GM12878 (cell line): ENCODE measurements at regions not wholly inside any gene's neighbourhood (a gene's known extent, or its start where the extent isn't known, plus 50 kb on each side); places are given as distances from the start of the nearest gene placed in this dataset.

Experiments
- ATAC-seq: fragments of 200-7000 bp; cut with Tn5 transposase; 3 replicates; pipeline ENCODE4 v1.9.1; 2020; ENCODE audit warnings: mild to moderate bottlenecking, moderate library complexity
- BruUV-seq: library from RNA; stranded (reverse); fragments of 400-500 nt; replicated peaks from 2 replicates; lab custom pipeline; 2021; lab: Mats Ljungman, UMichigan
- CTCF ChIA-PET: fragments of 300-600 bp; sonication (Branson Sonifier 250); formaldehyde crosslinking; extraction: SDS; loops from one replicate; lab custom pipeline; 2021; ENCODE audit warnings: inconsistent platforms; lab: Yijun Ruan, JAX
- POLR2A ChIA-PET: fragments of 350-600 bp; formaldehyde crosslinking; extraction: SDS; loops from one replicate; lab custom pipeline; 2021; ENCODE audit warnings: inconsistent platforms; lab: Charles Lee
- RAD21 ChIA-PET: fragments of 300-600 bp; sonication (Branson Sonifier 250); formaldehyde crosslinking; loops from one replicate; lab custom pipeline; 2023; ENCODE audit warnings: antibody characterized with exemption; ENCODE audit not compliant: unreplicated experiment; lab: Charles Lee
- SMC1A ChIA-PET: fragments of 300-600 bp; sonication (Branson Sonifier 250); formaldehyde crosslinking; loops from one replicate; lab custom pipeline; 2023; ENCODE audit not compliant: unreplicated experiment, uncharacterized antibody; lab: Charles Lee
- DNase-seq: peaks from one replicate; pipeline ENCODE4 v3.0.0-alpha.2; 2011; ENCODE audit warnings: low read depth, low spot score
- FAIRE-seq: peaks from 3 replicates; lab custom pipeline; 2011; peaks lifted over from hg19 to GRCh38; lab: Jason Lieb, UNC
- H2AFZ ChIP-seq: 2 replicates; pipeline ENCODE4 v1.6.0; 2011; ENCODE audit warnings: low read depth, low read length, control low read depth; ENCODE audit not compliant: control insufficient read depth
- H3K27ac ChIP-seq: 2 replicates; pipeline ENCODE4 v1.5.1; 2011; ENCODE audit warnings: control low read depth; ENCODE audit not compliant: control insufficient read depth, insufficient read depth
- H3K27me3 ChIP-seq, 2 experiments: replicated peaks in 1 of 2; 2 replicates each; pipeline versions ENCODE4 v1.6.0 to v1.6.1; 2011; ENCODE audit warnings: low read length in 1 of 2; ENCODE audit not compliant: control insufficient read depth in 2 of 2, insufficient read depth in 2 of 2
- H3K36me3 ChIP-seq, 2 experiments: 2 replicates each; pipeline ENCODE4 v1.5.1; 2011; ENCODE audit warnings: low read length in 1 of 2; ENCODE audit not compliant: control insufficient read depth in 2 of 2, insufficient read depth in 2 of 2
- H3K4me1 ChIP-seq: 2 replicates; pipeline ENCODE4 v1.6.1; 2011; ENCODE audit warnings: mild to moderate bottlenecking, low read length, moderate library complexity, mixed read lengths; ENCODE audit not compliant: control insufficient read depth, insufficient read depth
- H3K4me2 ChIP-seq: 2 replicates; pipeline ENCODE4 v1.6.0; 2011; ENCODE audit warnings: control low read depth; ENCODE audit not compliant: control insufficient read depth, insufficient read depth
- H3K4me3 ChIP-seq: fragments of 200-600 bp; sonication (generic); 2 replicates; pipeline ENCODE4 v1.5.1; 2016
- H3K79me2 ChIP-seq: 2 replicates; pipeline ENCODE4 v1.6.0; 2011; ENCODE audit warnings: low read length; ENCODE audit not compliant: control insufficient read depth, insufficient read depth
- H3K9ac ChIP-seq: 2 replicates; pipeline ENCODE4 v1.8.0; 2011; ENCODE audit warnings: low read length, control low read depth, mixed read lengths; ENCODE audit not compliant: control insufficient read depth, insufficient read depth
- H3K9me3 ChIP-seq: replicated peaks from 3 replicates; pipeline ENCODE4 v1.5.1; 2011; ENCODE audit warnings: mild to moderate bottlenecking, low read length; ENCODE audit not compliant: control insufficient read depth, insufficient read depth
- H4K20me1 ChIP-seq: 2 replicates; pipeline ENCODE4 v1.6.0; 2011; ENCODE audit not compliant: control insufficient read depth, insufficient read depth
- ASH2L ChIP-seq: fragments of 300-600, 200-600 bp; sonication (generic); IDR thresholded peaks from 2 replicates; pipeline ENCODE4 v1.6.1; 2017; ENCODE audit warnings: low read depth, mild to moderate bottlenecking, borderline replicate concordance
- CBFB ChIP-seq: IDR thresholded peaks from 2 replicates; pipeline ENCODE4 v1.6.1; 2016; ENCODE audit warnings: antibody characterized with exemption, low read depth
- CHD2 ChIP-seq: IDR thresholded peaks from 2 replicates; pipeline ENCODE4 v1.6.1; 2011; ENCODE audit warnings: low read depth, low read length, improper control_type of control experiment, borderline replicate concordance
- FOXK2 ChIP-seq: fragments of 450-650 bp; IDR thresholded peaks from 2 replicates; pipeline ENCODE4 v1.6.1; 2017; ENCODE audit warnings: mild to moderate bottlenecking, moderate library complexity
- HDAC6 ChIP-seq: fragments of 200-600 bp; sonication (generic); IDR thresholded peaks from one replicate; pipeline ENCODE4 v1.8.0; 2017; ENCODE audit warnings: antibody characterized with exemption; ENCODE audit not compliant: unreplicated experiment
- MTA2 ChIP-seq: fragments of 450-650 bp; IDR thresholded peaks from 2 replicates; pipeline ENCODE4 v1.6.1; 2016; ENCODE audit warnings: low read depth, mild to moderate bottlenecking, moderate library complexity
- NFYB ChIP-seq: IDR thresholded peaks from 2 replicates; pipeline ENCODE4 v1.6.1; 2011; ENCODE audit warnings: low read depth, mild to moderate bottlenecking, low read length, improper control_type of control experiment, moderate library complexity; ENCODE audit not compliant: insufficient read depth
- PML ChIP-seq: IDR thresholded peaks from 2 replicates; pipeline ENCODE4 v1.6.1; 2012; ENCODE audit warnings: low read length, inconsistent platforms
- POLR2A ChIP-seq: IDR thresholded peaks from 2 replicates; pipeline ENCODE4 v1.6.1; 2011; ENCODE audit warnings: low read depth, mild to moderate bottlenecking, low read length
- SMAD1 ChIP-seq: fragments of 450-650 bp; IDR thresholded peaks from 2 replicates; pipeline ENCODE4 v1.6.1; 2018; ENCODE audit warnings: mild to moderate bottlenecking, low read depth; ENCODE audit not compliant: partially characterized antibody
- SP1 ChIP-seq: IDR thresholded peaks from one replicate; pipeline ENCODE4 v1.6.1; 2011; ENCODE audit warnings: low read depth, low read length
- TCF3 ChIP-seq: IDR thresholded peaks from 2 replicates; pipeline ENCODE4 v1.6.1; 2012; ENCODE audit warnings: low read depth, mild to moderate bottlenecking, low read length, borderline replicate concordance; ENCODE audit not compliant: insufficient read depth
- YBX1 ChIP-seq: fragments of 450-650 bp; IDR thresholded peaks from 2 replicates; pipeline ENCODE4 v1.6.1; 2016; ENCODE audit warnings: antibody characterized with exemption
- ZSCAN29 ChIP-seq: fragments of 450-650 bp; IDR thresholded peaks from 2 replicates; pipeline ENCODE4 v1.6.1; 2017; ENCODE audit warnings: mild to moderate bottlenecking, moderate library complexity
- WGBS: methylation state at CpG from one replicate; pipeline ENCODE4 v1.1.6; 2016; ENCODE audit warnings: low lambda C conversion rate; ENCODE audit not compliant: insufficient replicate concordance, insufficient coverage; ENCODE audit errors: missing lambda C conversion rate; 5-methylcytosine and 5-hydroxymethylcytosine counted together
- in situ Hi-C: fragments of 300-500 bp; cut with MboI; formaldehyde crosslinking; loops from 9 replicates; pipeline ENCODE4 v1.14.3; 2018; ENCODE audit warnings: mixed read lengths
- intact Hi-C: fragments of 100-400 bp; cut with micrococcal nuclease; formaldehyde crosslinking; loops from one replicate; pipeline ENCODE4 v1.14.2; 2022; ENCODE audit not compliant: unreplicated experiment
- TF ChIP-seq, protein P1 (sequence below): fragments of 450-650 bp; IDR thresholded peaks from 2 replicates; pipeline ENCODE4 v1.6.1; 2016; ENCODE audit warnings: mild to moderate bottlenecking, moderate library complexity, borderline replicate concordance
- TF ChIP-seq, protein P2 (sequence below): IDR thresholded peaks from 2 replicates; pipeline ENCODE4 v1.6.1; 2012; ENCODE audit warnings: low read length, inconsistent platforms
- TF ChIP-seq, protein P3 (sequence below): fragments of 450-650 bp; formaldehyde crosslinking; IDR thresholded peaks from 2 replicates; pipeline ENCODE4 v1.4.0; 2020; ENCODE audit warnings: mild to moderate bottlenecking, moderate library complexity

DNA sequence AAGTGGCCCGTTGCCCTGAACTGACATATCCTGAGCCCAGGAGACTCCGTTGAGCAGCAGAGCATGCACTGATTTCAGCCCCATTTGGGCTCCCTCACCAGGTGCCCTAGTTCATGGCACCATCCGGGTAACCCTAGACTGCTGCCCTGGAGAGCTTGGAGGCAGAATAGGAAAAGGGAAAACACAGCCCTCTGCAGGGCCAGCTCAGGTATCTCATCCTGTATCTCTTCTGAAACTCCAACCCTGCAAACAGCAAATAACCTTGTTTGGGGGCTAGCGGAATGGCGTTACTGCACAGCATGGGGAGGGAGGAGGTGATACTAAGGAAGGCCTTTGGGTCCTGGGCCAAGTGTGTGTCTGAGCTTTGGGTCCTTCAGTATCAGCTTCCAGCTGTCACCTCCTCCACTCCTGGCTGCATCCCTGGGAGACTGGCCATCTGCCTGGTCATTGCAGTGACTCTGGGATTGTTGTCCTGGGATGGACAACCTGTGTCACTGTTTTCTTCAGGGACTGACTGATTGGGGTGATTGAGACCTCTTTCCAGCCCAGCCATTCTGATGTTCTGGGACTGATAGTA is 233.8 kb upstream of the SKOR2 start:
- H3K9me3 ChIP-seq = no peaks in the 10 kb centered on the region
- no peak for TF ChIP-seq HDAC6
- TF ChIP-seq, protein P1, sequence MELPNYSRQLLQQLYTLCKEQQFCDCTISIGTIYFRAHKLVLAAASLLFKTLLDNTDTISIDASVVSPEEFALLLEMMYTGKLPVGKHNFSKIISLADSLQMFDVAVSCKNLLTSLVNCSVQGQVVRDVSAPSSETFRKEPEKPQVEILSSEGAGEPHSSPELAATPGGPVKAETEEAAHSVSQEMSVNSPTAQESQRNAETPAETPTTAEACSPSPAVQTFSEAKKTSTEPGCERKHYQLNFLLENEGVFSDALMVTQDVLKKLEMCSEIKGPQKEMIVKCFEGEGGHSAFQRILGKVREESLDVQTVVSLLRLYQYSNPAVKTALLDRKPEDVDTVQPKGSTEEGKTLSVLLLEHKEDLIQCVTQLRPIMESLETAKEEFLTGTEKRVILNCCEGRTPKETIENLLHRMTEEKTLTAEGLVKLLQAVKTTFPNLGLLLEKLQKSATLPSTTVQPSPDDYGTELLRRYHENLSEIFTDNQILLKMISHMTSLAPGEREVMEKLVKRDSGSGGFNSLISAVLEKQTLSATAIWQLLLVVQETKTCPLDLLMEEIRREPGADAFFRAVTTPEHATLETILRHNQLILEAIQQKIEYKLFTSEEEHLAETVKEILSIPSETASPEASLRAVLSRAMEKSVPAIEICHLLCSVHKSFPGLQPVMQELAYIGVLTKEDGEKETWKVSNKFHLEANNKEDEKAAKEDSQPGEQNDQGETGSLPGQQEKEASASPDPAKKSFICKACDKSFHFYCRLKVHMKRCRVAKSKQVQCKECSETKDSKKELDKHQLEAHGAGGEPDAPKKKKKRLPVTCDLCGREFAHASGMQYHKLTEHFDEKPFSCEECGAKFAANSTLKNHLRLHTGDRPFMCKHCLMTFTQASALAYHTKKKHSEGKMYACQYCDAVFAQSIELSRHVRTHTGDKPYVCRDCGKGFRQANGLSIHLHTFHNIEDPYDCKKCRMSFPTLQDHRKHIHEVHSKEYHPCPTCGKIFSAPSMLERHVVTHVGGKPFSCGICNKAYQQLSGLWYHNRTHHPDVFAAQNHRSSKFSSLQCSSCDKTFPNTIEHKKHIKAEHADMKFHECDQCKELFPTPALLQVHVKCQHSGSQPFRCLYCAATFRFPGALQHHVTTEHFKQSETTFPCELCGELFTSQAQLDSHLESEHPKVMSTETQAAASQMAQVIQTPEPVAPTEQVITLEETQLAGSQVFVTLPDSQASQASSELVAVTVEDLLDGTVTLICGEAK = no peak
- TF ChIP-seq, protein P2, sequence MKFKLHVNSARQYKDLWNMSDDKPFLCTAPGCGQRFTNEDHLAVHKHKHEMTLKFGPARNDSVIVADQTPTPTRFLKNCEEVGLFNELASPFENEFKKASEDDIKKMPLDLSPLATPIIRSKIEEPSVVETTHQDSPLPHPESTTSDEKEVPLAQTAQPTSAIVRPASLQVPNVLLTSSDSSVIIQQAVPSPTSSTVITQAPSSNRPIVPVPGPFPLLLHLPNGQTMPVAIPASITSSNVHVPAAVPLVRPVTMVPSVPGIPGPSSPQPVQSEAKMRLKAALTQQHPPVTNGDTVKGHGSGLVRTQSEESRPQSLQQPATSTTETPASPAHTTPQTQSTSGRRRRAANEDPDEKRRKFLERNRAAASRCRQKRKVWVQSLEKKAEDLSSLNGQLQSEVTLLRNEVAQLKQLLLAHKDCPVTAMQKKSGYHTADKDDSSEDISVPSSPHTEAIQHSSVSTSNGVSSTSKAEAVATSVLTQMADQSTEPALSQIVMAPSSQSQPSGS = no peak
- TF ChIP-seq POLR2A = no peak
- no peak for TF ChIP-seq NFYB
- TF ChIP-seq MTA2 = no peak
- TF ChIP-seq ZSCAN29 = no peak
- TF ChIP-seq, protein P3, sequence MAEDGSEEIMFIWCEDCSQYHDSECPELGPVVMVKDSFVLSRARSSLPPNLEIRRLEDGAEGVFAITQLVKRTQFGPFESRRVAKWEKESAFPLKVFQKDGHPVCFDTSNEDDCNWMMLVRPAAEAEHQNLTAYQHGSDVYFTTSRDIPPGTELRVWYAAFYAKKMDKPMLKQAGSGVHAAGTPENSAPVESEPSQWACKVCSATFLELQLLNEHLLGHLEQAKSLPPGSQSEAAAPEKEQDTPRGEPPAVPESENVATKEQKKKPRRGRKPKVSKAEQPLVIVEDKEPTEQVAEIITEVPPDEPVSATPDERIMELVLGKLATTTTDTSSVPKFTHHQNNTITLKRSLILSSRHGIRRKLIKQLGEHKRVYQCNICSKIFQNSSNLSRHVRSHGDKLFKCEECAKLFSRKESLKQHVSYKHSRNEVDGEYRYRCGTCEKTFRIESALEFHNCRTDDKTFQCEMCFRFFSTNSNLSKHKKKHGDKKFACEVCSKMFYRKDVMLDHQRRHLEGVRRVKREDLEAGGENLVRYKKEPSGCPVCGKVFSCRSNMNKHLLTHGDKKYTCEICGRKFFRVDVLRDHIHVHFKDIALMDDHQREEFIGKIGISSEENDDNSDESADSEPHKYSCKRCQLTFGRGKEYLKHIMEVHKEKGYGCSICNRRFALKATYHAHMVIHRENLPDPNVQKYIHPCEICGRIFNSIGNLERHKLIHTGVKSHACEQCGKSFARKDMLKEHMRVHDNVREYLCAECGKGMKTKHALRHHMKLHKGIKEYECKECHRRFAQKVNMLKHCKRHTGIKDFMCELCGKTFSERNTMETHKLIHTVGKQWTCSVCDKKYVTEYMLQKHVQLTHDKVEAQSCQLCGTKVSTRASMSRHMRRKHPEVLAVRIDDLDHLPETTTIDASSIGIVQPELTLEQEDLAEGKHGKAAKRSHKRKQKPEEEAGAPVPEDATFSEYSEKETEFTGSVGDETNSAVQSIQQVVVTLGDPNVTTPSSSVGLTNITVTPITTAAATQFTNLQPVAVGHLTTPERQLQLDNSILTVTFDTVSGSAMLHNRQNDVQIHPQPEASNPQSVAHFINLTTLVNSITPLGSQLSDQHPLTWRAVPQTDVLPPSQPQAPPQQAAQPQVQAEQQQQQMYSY (CRISPR knock-in tag) = no peak
- TF ChIP-seq TCF3 = no peak
- TF ChIP-seq ASH2L = no peak
- TF ChIP-seq CBFB = no peak
- no peak for TF ChIP-seq SP1
- TF ChIP-seq YBX1 = no peak
- no peak for TF ChIP-seq SMAD1
- no peak for TF ChIP-seq PML
- no peak for TF ChIP-seq CHD2
- no peak for TF ChIP-seq FOXK2
- in situ Hi-C loops (no loop called here), intact Hi-C loops (no loop called here)
- 42% methylated on average over 5 of the region's 5 CpGs for WGBS
- ATAC-seq (no peak), FAIRE-seq (no peak), DNase-seq (no peak)
- no peaks in the 10 kb centered on the region for H3K36me3 ChIP-seq
- POLR2A ChIA-PET = no interaction called here
- no peaks in the 10 kb centered on the region for H3K4me1 ChIP-seq
- H3K4me2 ChIP-seq = no peak overlapping the region
- H3K4me3 ChIP-seq = no peak overlapping the region
- no peak overlapping the region for H2AFZ ChIP-seq
- no peak overlapping the region for H3K9ac ChIP-seq
- H3K79me2 ChIP-seq = no peaks in the 10 kb centered on the region
- H3K27me3 ChIP-seq = peaks cover 1 to 2% of the 10 kb centered on the region in 2 experiments; a peak in 3 of 4 replicates
- CTCF ChIA-PET = no interaction called here
- no peak overlapping the region for H3K27ac ChIP-seq
- BruUV-seq = no TSS peak
- no peaks in the 10 kb centered on the region for H4K20me1 ChIP-seq
- SMC1A ChIA-PET = no interaction called here
- RAD21 ChIA-PET = no interaction called here
